Brain microvascular endothelial cell (primary cell): ENCODE measurements at regions not wholly inside any gene's neighbourhood (a gene's known extent, or its start where the extent isn't known, plus 50 kb on each side); places are given as distances from the start of the nearest gene placed in this dataset.

Experiments used
- DNase-seq: peaks from one replicate; pipeline ENCODE4 v3.0.0-alpha.2; 2020
- H3K27ac ChIP-seq: fragments of 250-450 bp; sonication (Bioruptor Pico); 2 replicates; pipeline ENCODE4 v1.5.1; 2020; ENCODE audit warnings: mild to moderate bottlenecking, moderate library complexity
- H3K27me3 ChIP-seq: fragments of 250-450 bp; sonication (Bioruptor Pico); replicated peaks from 2 replicates; pipeline ENCODE4 v1.5.1; 2020; ENCODE audit warnings: mild to moderate bottlenecking
- H3K36me3 ChIP-seq: fragments of 250-450 bp; sonication (Bioruptor Pico); replicated peaks from 2 replicates; pipeline ENCODE4 v1.5.1; 2020; ENCODE audit warnings: mild to moderate bottlenecking
- H3K4me3 ChIP-seq: 2 replicates; pipeline ENCODE4 v1.5.1; 2011; ENCODE audit warnings: low read depth, mild to moderate bottlenecking, control low read depth, low read length, moderate library complexity
- in situ Hi-C: cut with HindIII; loops from 2 replicates; pipeline ENCODE4 v1.10.0; 2017; ENCODE audit warnings: low sequenced_read_pairs, low pct_ligation_motif_present
- TF ChIP-seq, protein P1 (sequence below): IDR thresholded peaks from 2 replicates; pipeline ENCODE4 v1.5.1; 2011; ENCODE audit warnings: low read depth, mild to moderate bottlenecking, moderate library complexity, low read length, control low read depth, inconsistent platforms; ENCODE audit errors: missing control alignments

DNA sequence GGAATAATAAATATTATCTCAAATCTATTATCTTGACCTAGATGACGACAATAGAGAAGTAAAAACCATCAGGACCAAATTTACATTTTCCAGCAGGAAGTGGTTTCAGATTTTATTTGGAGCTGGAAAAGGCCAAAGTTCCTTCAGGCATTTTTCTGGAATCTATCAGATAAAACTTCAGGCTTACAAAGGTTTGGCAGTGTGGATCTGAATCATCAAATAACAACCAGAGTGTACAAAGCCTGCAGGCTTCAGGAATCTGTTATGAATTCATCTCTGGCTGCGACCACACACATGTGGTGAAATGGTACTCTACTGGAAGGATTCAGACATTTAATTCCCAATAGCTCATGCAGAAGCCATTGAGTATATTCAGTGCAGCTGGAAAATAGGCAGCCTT, 726.4 kb upstream of the GRAMD2B start:
- TF ChIP-seq, protein P1, sequence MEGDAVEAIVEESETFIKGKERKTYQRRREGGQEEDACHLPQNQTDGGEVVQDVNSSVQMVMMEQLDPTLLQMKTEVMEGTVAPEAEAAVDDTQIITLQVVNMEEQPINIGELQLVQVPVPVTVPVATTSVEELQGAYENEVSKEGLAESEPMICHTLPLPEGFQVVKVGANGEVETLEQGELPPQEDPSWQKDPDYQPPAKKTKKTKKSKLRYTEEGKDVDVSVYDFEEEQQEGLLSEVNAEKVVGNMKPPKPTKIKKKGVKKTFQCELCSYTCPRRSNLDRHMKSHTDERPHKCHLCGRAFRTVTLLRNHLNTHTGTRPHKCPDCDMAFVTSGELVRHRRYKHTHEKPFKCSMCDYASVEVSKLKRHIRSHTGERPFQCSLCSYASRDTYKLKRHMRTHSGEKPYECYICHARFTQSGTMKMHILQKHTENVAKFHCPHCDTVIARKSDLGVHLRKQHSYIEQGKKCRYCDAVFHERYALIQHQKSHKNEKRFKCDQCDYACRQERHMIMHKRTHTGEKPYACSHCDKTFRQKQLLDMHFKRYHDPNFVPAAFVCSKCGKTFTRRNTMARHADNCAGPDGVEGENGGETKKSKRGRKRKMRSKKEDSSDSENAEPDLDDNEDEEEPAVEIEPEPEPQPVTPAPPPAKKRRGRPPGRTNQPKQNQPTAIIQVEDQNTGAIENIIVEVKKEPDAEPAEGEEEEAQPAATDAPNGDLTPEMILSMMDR: no peak
- peak; percentile 82 for DNase-seq

DNA sequence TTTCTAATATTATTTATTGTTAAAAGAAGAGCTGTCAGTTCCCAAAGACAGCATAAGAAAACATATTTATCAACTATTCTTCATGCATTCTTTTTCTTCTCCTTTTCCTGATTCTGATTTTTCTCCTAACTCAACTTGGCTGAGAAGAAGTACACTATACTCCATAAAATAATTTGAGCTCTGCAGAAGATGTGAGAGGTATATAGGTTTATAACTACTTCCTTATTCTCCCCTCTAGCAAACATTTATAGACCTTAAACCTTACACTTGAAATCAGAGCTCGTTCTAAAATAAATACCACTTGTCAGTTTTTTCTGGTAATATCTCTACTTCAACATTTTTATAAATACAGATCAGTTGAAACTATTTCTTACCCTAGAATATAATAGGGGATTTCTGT, 724.8 kb upstream of the GRAMD2B start:
- no peak overlapping the region for H3K4me3 ChIP-seq
- no peak overlapping the region for H3K27ac ChIP-seq
- no peak for DNase-seq
- in situ Hi-C loops: no loop called here
- no peaks in the 10 kb centered on the region for H3K27me3 ChIP-seq
- no peaks in the 10 kb centered on the region for H3K36me3 ChIP-seq
- TF ChIP-seq, protein P1: no peak

More for the DNA sequence above, 726.4 kb upstream of the GRAMD2B start:
- H3K27ac ChIP-seq: no peak overlapping the region
- H3K36me3 ChIP-seq: no peaks in the 10 kb centered on the region
- in situ Hi-C loops: no loop called here
- H3K27me3 ChIP-seq: no peaks in the 10 kb centered on the region
- no peak overlapping the region for H3K4me3 ChIP-seq

DNA sequence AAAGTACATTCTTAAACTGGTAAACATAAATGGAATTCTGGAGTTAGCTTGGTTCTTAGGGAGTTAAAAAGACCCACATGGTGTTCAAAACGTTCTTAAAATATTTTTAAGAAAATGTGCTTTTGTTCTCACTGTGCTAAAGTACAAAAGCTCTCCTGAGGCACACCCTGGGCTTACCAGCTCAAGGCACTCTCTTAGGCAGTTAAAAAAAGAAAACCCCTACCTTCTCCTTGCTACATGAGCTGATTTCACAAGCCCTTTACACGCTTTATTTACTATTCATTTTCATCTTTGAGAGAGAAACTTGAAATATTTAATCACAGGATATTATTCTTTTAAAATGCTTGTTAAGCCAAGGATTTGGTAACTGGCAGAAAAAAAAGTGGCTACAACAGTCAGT, 723.3 kb upstream of the GRAMD2B start:
- TF ChIP-seq, protein P1: no peak
- H3K27ac ChIP-seq: no peak overlapping the region
- DNase-seq: no peak
- H3K4me3 ChIP-seq: no peak overlapping the region
- in situ Hi-C loops: no loop called here
- H3K36me3 ChIP-seq: no peaks in the 10 kb centered on the region
- no peaks in the 10 kb centered on the region for H3K27me3 ChIP-seq

DNA sequence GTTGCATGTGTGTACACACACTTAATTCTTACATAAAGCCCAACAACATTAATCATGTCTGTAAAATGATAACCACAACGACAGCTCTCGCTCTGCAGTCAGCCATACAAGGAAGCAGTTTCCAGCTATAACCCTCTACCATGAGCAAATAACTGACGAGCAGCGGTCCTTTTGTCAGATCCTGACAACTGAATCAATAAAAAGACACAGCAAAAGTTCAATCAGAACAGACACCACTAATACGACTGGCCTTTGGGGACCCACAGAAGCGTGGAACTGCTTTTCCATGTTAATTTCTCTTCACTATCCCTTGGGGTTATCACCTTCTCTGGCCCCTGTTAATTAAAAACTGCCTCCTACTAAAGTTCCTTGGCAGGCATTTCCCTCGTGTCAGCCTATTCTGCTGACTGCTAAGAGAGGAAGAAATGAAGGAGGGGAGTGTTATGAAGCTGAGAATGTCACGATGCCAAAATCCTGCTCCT, 722.8 kb upstream of the GRAMD2B start:
- H3K36me3 ChIP-seq: no peaks in the 10 kb centered on the region
- H3K4me3 ChIP-seq: no peak overlapping the region
- TF ChIP-seq, protein P1: no peak
- H3K27me3 ChIP-seq: no peaks in the 10 kb centered on the region
- DNase-seq: no peak
- no peak overlapping the region for H3K27ac ChIP-seq
- in situ Hi-C loops: no loop called here

DNA sequence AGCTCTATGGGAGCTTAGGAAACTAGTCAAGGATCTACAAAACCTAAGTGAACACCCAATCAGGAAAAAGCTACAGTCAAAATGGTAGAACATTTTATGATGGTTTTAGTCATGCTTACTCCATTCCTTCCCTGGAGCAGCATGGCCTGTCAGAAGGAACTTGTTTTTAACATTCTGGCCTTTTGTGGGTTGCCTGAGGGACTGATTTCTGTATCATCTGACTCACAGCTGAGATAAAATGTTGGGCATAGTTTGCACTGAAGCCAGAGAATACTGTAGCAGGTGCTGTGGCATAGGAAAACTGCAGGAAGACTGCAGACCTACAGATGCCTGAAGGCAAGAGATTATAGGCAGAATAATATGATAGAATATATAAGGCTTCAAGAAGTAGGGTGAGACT, 719.6 kb upstream of the GRAMD2B start:
- TF ChIP-seq, protein P1: no peak
- Histone ChIP-seq H3K27me3 (no peaks in the 10 kb centered on the region), H3K36me3 (no peaks in the 10 kb centered on the region), H3K27ac (no peak overlapping the region), H3K4me3 (no peak overlapping the region)
- no peak for DNase-seq
- in situ Hi-C loops: no loop called here

DNA sequence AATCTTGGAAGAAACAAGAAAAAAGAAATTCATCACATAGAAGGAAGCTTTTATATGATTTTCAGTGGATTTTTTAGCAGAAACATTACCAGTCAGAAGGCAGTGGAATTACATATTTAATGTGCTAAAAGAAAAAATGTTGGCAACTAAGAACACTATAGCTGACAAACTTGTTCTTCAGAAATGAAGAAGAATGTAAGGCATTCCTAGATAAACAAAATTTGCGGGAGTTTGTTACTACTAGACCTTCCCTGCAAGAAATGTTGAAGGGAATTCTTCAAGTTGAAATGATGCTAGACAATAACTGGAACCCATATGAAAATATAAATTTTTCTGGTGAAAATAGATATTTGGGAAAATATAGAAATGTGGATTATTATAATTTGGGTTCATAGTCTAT, 718.3 kb upstream of the GRAMD2B start:
- no peak overlapping the region for H3K4me3 ChIP-seq
- no peak overlapping the region for H3K27ac ChIP-seq
- no peaks in the 10 kb centered on the region for H3K27me3 ChIP-seq
- in situ Hi-C loops: no loop called here
- H3K36me3 ChIP-seq: no peaks in the 10 kb centered on the region
- DNase-seq: no peak
- TF ChIP-seq, protein P1: no peak
